ENCODE measurements at regions not wholly inside any gene's neighbourhood (a gene's known extent, or its start where the extent isn't known, plus 50 kb on each side); places are given as distances from the start of the nearest gene placed in this dataset.

- TF ChIP-seq CTCF (IDR thresholded peaks at IDR 0.05) (no peak), POLR2A (IDR thresholded peaks at IDR 0.05) (no peak)
These were observed 576.5 kb downstream of the EPHA4 start for GRCh38 chr2:220995581-220995980.
